T1000 (cell line): ENCODE measurements at regions not wholly inside any gene's neighbourhood (a gene's known extent, or its start where the extent isn't known, plus 50 kb on each side); places are given as distances from the start of the nearest gene placed in this dataset.

Experiments
- DNase-seq: peaks from one replicate; lab custom pipeline; 2025; ENCODE audit warnings: mixed read lengths; lab: John Stamatoyannopoulos, UW

DNA sequence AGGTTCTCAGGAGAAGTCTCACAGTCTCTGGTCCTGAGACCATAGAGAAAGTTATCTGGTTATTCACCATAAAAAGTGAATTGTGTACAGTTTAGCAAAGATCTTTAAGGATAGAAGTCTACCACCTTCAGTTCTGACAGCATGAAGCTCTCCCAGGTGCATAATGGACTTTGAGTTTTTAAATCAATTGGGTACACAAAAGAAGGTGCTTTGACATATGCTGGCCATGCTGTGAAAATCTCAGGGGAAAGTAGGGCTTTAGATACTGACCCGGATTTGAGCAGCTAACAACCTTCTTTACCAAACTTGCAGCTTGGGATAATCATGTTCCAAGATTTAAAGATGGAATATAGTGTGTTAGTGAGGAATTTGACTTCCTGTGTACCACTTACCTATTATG, 264.2 kb downstream of the ZSWIM6 start:
- no peak for DNase-seq

DNA sequence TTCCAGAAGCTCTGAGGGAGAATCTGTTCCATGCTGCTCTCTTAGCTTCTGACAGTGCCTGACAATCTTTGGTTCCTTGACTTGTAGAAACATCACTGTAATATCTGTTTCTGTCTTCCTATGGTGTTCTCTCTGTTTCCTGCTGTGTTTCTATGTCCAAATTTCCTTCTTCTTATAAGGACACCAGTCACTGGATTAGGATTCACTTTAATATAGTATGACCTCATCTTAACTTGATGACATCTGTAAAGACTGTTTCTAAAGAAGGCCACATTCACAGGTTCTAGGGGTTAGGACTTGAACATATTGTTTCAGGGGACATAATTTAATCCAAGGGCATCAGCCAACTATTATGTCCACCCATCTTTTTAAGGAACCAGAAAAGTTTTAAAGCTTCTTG, 265.6 kb downstream of the ZSWIM6 start:
- no peak for DNase-seq

DNA sequence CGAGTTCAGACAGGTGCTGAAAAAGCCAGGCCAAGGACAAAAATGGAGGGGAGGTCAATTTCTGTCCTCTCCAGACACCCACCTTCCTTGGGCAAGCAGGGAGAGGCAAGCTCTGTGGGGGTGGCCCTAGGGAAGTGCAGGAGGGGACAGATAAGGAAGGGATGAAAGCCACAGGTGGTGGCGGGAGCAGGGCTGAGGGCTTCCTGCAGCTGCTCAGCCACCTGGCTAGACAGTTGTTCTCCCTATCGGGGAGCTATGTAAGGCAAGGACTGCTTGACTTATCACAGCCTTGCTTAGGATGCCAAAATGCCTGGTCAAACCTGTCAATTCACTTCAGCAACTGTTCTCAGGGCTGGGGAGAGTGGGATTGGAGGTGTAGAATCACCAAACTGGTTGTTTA, 266.1 kb downstream of the ZSWIM6 start:
- DNase-seq = no peak

DNA sequence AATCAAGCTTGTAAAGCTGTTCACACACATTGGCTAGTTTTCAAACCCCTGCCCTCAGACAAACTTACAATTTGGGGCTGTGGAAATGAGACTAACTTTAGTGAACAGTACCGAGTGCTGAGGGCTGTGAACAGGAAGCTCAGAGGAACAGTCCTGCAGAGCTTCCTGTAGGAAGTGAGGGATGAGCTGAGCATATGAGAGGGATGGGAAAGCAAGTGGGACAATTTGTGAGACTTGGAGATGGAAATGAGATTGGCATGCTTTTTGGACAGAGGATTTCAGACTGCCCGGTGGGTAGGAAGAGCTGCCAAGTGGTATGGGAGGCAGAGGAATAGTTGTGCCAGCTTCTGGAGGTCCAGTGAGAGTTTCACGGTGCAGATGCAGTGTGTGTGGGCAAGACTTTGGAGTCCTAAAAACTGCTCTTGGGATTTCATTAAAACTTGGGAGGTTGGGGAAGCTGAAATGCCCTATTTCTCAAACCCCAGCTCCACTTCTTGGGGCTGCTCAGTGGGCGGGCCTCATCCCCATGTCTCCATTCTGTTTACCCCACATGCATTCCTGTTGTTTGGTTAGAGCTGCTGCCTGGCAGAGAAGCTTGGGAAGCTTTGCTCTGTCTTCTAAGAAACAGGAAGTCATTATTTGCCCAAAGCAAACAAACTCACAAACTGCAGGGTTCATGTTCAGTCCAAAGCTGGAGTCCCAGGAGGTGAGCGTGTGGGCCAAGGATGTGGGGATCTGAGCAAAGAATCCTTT, 267.5 kb downstream of the ZSWIM6 start:
- DNase-seq = no peak

DNA sequence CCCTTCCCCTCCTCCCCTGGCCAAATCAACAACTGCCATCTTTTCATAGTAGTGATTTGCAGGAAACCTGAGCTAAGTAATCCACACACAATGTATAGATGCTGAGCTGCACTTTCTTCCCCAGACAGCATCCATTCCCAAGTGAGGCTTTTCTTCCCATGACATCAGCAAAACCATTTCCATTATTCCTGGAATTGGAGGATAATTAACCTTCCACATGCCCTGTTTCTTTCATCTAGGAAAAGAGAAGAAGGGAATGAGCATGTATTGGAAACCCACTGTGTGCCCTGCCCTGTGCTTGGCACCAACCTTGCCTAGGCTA, 268.0 kb downstream of the ZSWIM6 start:
- DNase-seq = no peak

DNA sequence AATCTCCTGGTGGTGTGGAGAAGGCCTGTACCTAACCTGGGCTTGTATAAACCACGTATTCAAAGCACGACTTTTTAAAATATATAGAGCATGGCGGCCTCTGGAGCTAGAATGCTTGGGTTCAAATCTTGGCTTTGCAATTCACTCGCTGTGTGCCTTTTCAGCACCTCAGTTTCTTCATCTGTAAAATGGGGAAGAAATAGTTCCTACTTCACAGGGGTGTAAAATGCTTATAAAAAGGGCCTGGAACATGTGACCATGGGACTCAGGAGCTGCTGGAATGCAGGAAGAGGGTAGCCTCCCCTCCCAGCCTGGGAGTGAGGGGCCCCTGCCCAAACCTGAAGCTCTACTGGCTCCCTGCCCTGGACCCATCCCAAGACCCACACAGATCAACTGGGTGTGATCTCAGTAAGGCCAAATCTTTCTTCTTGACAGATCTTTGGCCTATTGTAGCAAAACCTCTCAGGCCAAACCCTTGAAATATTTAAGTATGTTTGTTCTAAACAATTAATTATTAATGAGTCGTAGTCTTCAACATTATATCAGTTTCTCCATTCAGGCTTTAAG, 269.0 kb downstream of the ZSWIM6 start:
- no peak for DNase-seq

DNA sequence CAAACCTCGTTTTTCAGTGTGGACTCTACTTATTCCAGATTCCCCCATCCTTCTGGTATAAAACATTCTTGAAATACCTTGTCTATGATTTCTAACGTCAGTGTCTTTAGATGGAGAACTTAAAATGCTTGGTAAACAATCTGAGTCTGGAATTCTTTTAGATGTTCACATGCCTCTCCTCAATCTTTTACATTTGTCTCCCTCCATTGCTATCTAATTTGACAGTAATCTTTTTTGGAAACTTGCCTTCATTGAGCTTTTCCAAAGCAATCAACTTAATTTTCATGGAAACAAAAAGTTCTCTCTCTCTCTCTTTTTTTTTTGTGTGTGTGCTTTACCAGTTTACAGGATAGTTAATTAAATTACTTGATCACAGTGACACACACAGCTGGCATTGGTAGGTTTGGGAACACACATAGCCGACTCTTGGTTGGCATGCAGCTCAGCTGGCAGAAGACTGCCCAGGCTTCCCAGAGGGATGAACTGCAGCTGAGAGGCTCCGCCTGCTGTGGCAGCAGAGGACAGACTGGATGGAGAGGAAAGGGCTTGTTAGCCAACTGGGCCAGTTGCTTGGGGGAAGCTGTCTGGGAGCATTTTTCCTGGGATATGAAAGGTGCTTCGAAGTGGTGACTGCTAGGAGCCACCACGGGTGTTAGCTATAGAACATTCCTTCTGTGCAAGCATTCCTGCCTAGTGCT, 271.3 kb downstream of the ZSWIM6 start:
- no peak for DNase-seq

DNA sequence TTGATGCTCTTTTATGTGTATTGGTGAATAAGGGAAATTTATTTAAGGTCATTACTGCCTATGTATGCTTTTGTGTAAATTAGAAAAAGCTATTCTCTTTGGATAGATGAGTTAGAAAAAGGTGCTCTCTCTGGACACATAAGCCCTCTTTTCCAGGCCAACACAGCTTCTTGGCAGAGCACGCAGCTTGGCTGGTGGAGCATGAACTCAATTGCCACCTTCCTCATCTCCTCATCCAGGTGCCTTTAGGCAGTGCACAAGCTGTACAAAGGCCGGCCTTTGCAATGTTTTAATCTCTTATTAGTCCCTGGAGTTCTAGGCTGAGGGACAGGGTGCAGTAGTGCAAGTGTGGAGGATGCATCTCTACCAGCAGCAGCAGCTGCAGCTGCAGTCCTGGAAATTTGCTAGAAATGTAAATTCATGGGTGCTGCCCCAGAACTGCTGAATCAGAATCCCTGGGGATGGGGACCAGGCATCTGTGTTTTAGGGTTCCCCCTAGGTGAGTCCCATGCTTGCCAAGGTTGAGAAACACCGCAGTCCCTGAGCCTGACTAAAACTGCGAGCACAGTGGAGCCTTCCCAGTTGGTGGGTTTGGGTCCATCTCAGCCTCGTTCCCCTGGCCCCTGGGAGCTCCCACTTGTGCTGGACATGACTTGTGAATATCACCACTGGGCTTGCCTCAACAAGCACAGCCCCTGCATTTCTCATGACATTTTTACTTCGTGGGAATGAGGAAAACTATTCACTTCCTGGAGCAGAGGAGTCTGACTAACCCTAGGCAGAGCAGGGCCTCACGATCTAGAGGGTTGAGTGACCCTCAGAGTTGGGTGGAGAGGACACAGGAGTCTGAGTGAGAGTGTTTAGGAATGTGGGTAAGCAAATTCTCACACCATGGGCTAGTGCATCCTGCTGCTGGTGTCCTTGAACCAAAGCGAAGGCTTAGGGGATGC, 272.3 kb downstream of the ZSWIM6 start:
- DNase-seq = no peak

DNA sequence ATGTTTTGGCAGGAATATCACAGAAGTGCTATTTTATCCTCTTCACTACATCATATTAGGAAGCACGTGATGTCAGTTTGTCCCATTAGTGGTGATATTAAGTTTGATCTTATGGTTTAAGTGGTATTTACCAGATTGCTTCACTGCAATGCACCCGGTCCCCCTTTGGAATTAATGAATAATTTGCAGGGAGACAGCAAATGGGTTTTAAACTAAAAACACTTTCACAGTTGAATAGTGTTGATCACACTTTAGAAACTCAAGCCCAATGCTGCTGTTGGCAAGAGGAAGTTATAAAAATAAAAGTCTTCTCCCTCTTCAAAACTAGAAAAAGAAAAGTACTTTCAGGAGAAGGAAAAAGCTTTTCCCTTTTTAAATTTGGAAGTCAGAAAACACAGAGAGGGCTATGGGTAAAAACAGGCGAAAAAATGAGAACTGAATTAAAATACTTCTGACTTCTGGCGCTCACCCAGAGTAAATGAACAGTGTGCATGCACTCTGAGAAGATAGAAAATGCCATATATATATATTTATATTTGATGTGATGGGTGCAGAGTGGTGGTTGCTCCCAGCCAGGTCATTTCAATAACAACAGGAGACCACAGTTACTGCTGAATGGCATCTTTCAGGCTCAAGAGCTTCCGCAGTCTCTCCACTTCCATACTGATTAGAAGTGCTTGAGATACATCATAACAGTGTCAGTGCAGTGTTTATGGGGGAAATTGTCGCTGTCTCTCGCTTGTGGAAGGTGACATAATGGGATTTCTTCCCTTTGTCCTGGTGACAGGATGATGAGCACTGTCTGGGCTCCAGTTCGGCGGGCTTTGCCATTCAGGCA, 278.0 kb downstream of the ZSWIM6 start:
- no peak for DNase-seq

DNA sequence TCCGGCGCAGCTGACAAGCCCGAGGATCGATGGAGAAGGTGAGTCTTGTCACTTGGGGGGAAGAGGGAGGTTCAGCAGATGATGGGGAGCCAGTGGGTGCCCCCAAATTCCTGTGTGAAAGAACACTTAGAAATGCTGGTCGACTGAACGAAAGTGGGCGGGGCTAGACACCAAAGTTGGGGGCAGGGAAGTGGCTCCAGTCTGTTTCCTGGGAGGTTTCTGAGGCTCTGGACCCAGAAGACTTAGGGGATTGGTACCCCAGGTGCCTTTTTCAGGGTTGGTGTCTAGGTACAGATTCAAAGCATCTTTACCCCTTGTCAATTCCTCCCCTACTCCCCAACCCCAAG, 278.6 kb downstream of the ZSWIM6 start:
- no peak for DNase-seq

DNA sequence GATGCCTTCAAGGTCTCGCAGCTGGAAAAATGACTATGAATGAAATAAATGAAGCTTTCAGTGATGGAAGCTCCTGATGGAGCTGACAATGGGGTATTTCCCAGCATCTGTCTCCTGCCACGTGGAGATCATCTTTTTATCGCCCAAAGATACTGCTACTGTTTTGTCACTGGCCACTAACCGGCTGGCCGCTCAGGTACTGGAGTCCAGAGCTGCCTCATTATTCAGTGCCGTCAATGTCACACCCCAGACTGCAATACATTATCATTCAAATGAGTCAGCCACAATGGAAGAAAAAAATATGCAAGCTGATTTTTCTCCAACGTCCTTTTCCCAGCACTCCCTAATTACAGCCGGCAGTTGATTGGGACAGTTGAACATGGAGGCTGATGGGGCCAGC, 280.4 kb downstream of the ZSWIM6 start:
- no peak for DNase-seq

DNA sequence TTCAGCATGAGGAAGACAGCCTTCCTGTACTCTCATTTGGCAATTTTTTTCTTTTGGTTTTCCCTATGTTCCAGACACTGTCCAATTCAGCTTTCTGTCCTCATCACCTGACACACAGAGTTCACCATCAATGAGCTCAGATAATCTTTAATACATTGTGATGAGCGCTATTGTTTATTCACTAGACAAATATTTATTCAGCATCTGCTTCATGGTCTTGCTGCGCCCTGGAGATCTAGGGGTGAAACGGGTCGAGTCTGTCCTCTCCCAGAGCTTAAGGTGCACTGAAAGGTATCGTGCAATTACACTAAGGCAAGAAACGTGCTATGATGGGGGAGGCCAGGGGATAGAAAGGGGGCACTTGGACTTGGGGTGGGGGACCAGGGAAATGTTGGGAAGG, 281.6 kb downstream of the ZSWIM6 start:
- DNase-seq = no peak

DNA sequence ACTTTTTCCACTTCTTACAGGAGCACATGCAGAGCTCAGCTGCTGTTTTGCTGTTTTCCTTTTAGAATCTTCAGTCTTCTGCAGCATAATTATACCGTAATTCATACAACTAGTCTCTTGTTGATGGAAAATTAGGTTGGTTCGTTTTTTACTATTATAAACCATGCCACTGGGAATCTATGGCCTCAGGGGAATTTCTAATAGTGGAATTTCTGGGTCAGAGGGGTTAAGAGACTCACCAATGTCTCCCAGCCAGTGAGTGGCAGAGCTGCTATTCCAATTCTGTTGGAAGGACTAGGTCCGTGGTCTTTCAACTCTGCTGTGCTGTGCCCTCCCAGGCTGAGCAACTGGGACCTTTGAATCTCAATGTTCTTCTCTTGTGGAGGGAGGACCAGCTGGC, 282.5 kb downstream of the ZSWIM6 start:
- DNase-seq = no peak

DNA sequence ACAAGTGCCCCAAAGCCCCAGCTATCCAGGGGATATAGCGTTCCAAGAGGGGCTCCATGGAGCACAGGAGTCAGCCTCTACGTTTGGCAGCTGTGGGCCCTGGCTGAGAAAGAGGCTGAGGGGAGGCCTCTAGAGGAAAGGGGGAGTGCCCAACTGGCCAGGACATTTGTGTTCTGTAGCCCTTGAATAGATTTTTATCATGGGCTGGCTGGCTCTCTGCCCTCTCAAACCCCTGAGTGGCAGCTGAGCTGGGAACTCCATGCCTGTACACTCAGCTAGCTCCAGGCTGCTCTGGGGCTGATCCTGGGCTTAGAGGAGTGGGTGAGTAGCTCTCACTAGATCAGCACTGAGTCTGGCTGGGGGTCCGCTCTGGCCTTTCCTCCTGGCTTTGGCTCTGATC, 285.0 kb downstream of the ZSWIM6 start:
- DNase-seq = no peak

DNA sequence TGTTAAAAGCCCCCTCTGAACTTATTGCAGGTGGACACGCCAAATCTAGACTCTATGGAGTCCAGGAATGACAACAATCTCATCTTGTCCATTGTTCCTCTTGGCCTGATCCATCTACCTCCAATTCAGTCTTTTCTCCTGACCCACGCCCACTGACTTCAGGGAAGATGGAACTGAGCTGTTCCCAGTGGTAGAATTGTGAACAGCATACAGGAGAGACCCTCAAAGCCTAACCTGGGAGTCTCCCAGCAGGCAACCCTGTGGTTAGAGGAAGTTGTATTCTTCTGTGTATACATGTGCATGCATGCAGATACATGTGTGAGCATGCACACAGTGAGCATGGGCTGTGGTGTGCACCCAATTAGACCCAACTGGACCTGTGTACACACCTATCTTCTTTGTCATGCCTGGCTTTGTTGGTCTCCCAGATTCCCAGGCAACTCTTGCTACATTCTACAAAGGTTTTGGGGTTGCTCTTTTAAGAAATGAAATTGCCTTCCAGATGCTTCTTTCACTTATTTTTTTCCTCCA, 286.0 kb downstream of the ZSWIM6 start:
- DNase-seq = no peak

DNA sequence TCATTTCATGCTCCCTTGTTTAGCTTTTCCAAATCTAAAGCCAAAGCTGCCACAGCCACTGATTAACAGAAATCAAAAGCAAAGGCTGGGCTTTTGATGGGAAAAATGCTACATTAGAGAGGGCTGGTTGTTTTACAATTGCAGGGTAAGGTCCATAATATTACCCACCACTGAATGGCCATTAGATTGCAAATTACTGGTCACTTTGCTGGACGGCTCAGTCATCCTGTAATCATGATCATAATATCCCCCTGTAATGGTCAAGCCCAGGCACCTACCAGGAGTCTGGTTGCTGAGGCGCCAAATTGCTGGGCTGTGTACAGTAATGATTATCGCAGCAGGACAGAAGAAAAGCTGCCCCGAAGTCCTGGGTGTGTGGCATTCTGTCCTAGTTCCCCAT, 286.5 kb downstream of the ZSWIM6 start:
- DNase-seq = no peak

DNA sequence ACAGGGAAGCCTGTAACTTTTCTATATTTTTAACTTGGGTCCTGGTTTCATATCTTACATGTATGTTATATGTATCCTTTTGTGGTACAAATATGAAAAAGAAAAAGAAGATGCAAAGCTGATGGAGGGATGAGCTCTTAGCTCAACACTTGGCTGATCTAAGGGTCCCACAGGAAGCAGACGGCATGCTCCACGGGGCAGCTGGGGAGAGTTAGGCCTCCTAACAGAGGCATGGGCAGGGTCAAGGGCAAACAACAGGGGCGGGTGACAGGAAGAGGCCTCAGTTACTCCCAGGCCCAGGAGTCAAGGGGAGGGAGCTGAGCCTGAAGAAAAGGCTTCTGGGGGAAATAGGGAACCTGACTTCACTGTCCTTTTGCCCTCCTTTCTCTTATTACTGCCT, 287.2 kb downstream of the ZSWIM6 start:
- DNase-seq = no peak

DNA sequence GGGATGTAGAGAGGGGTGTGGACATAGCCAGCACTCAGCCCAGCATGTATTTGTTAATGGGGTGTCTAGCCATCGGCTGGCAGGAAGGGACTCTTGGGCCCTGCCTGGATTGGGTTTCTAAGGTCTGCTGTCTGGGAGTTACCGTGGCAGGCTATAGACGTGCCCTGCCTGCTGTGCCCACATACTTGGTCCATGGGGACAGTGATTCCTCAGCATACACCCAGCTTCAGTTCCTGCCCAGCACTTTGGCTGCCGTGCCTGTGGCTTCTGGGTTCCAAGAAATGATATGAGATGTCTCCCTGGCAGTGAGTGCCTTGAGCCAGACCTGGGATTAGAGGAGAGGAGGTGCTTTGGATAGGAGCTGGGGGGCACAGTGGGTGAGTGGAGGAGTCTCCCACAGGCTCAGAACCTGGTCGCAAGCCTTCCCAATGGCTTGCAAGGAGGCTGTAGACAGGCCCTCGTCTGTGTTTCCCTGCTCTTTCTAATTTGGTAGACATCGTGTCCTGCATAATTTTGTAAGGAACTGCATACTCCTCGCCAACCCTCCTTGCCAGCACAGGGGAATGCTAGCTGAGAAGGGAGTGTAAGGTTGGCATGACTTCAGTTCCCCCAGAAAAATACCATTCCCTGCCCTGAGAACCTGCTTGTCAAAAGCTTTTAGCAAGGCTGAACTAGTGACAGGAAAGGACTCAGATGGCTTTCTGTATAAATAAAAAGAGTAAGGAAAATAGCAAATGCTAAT, 287.9 kb downstream of the ZSWIM6 start:
- no peak for DNase-seq

DNA sequence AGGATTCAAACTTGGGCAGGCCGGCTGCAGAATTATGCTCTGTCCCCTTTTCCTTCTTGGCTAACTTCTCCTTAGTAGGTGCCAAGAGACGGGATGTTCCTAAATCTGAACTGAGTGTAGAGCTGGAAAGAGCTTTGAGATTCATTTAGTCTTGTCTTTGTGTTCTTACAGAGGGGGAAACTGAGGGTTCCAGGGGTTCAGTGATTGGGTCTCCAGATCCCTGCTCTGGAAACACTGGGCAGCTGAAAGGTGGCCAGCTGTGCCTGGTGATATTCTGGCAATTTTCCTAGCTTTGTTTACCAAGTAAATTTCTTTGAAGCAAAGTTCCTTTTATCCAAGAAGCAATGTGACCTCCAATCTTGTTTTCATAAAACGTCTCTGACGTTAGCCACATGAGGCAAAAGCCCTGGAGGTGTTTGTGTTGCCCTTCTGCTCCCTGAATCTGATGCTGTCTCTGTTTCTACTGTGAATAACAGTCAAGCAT, 288.7 kb downstream of the ZSWIM6 start:
- no peak for DNase-seq

DNA sequence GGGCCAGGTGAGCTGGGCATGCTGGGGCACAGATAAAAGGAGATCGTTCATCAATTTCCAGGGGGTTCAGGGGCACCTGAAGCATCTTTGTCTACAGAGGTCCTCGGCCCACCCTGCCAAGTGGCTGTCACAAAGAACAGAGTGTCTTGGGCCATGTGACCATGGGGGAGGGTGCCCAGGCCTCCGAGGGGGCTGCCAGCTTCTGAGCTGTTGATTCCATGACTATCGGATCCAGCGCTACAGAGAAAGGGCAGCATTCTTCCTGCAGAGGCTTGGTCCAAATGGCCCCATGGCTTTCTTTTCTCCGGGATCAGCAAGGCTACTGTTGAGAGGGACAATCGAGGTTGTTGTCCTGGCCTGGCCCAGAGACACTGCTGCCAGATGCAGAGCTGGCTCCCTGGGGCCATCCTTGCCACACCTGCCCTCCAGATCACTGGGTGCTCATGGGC, 289.2 kb downstream of the ZSWIM6 start:
- DNase-seq = no peak
